ENCODE measurements at regions not wholly inside any gene's neighbourhood (a gene's known extent, or its start where the extent isn't known, plus 50 kb on each side); places are given as distances from the start of the nearest gene placed in this dataset.
A peak's percentile ranks its signal among the peaks of the same experiment; 100 is the strongest.

DNA sequence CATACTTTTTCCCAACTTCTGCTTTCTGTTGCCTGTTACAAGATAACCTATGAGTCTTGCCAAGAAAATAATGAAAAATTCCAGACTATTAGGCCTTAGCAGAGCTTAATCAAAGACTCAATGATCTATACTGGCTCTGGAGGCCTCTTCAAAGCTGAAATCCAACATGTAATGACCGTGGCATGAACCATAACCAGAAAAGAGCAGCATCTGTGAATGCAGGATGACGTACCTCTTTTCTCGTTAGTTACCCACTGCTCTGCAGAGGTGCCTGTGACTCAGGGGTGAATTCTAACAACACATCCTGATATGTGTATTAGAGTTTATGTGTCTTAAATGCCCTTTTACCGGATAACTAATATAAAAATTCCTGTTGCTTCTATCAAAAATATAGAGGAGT lies 645.4 kb downstream of the PRELID2 start:
- peaks cover 4% of the 10 kb centered on the region for H3K4me1 Mint-ChIP-seq
- no peak overlapping the region for H3K27ac Mint-ChIP-seq
- no peaks in the 10 kb centered on the region for H3K9me3 Mint-ChIP-seq
- H3K27me3 Mint-ChIP-seq (ENCODE audit: low read depth, poor library complexity), result no peaks in the 10 kb centered on the region
- DNase-seq, result no peak
- no peak overlapping the region for H3K4me3 Mint-ChIP-seq
- TF ChIP-seq, protein P1, sequence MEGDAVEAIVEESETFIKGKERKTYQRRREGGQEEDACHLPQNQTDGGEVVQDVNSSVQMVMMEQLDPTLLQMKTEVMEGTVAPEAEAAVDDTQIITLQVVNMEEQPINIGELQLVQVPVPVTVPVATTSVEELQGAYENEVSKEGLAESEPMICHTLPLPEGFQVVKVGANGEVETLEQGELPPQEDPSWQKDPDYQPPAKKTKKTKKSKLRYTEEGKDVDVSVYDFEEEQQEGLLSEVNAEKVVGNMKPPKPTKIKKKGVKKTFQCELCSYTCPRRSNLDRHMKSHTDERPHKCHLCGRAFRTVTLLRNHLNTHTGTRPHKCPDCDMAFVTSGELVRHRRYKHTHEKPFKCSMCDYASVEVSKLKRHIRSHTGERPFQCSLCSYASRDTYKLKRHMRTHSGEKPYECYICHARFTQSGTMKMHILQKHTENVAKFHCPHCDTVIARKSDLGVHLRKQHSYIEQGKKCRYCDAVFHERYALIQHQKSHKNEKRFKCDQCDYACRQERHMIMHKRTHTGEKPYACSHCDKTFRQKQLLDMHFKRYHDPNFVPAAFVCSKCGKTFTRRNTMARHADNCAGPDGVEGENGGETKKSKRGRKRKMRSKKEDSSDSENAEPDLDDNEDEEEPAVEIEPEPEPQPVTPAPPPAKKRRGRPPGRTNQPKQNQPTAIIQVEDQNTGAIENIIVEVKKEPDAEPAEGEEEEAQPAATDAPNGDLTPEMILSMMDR (IDR thresholded peaks at IDR 0.05), result no peak
- H3K36me3 Mint-ChIP-seq (ENCODE audit: low read depth), result no peaks in the 10 kb centered on the region

DNA sequence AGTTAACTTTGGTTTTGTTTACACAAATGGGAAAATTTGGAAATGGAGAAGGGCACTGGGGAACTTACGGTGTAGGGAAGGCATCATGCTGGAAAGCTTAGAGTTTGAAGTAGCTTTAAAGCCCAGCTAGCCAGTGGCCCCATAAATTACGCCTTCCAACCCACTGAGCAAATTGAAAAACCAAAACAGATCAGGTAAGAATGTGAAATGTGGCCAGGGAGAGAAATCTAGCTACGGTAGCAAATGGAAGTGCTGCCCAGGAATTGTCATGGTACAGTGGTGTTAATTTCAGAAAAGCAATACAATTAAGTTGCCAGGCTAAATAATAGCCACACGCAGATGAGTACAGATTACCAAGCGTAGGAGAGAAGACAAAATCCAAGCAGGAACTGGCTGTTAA lies 654.8 kb downstream of the PRELID2 start:
- H3K27ac Mint-ChIP-seq, result peak overlapping the region; percentile 84
- H3K36me3 Mint-ChIP-seq (ENCODE audit: low read depth), result no peaks in the 10 kb centered on the region
- H3K27me3 Mint-ChIP-seq (ENCODE audit: low read depth, poor library complexity), result no peaks in the 10 kb centered on the region
- H3K4me1 Mint-ChIP-seq, result peaks cover 25% of the 10 kb centered on the region
- TF ChIP-seq, protein P1 (IDR thresholded peaks at IDR 0.05), result no peak
- H3K9me3 Mint-ChIP-seq, result no peaks in the 10 kb centered on the region
- DNase-seq, result peak; percentile 5
- H3K4me3 Mint-ChIP-seq, result peak overlapping the region; percentile 9

DNA sequence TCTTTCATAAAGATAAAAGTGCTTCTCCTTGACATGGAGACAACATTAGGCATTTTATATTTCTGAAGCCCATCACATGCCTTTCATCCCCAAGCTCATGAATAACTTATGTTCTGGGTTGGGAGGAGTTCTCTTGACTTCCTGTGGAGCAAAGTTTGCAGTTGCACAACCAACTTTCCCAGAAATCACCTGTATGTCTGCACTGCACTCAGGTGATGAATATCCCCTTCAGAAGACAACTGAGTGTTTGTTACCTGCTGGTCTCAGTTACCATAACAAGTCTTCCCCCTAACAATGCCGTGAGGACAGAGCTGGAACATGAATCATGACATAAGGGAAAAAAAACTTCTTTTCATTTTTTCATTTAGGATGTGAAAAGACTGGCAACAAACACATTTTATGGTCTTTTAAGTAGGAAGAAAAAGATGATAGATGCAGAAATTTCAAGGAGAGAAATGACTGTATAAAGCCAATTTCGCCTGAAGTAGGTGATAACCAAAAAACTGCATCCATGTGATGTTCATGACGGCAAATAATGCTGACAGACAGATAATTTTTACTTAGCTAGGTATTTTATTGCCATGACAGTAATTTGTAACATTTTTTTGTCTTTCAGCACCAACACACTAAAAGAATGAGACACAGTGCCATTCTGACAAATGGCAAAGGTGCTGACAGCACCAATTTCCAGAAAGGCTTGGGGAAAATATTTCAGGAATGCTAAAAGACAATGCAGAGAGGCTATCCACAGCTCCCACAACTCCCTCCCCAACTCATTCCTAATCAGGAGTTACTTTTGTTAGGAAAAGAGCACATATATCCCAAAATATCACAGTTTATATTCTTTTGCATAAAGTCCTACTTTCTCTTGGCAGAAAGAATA lies 656.3 kb downstream of the PRELID2 start:
- TF ChIP-seq, protein P1 (IDR thresholded peaks at IDR 0.05), result no peak
- Mint-ChIP-seq H3K27ac (no peak overlapping the region), H3K9me3 (no peaks in the 10 kb centered on the region), H3K36me3 (ENCODE audit: low read depth) (no peaks in the 10 kb centered on the region), H3K27me3 (ENCODE audit: low read depth, poor library complexity) (no peaks in the 10 kb centered on the region), H3K4me1 (peaks cover 29% of the 10 kb centered on the region), H3K4me3 (no peak overlapping the region)
- DNase-seq, result no peak

DNA sequence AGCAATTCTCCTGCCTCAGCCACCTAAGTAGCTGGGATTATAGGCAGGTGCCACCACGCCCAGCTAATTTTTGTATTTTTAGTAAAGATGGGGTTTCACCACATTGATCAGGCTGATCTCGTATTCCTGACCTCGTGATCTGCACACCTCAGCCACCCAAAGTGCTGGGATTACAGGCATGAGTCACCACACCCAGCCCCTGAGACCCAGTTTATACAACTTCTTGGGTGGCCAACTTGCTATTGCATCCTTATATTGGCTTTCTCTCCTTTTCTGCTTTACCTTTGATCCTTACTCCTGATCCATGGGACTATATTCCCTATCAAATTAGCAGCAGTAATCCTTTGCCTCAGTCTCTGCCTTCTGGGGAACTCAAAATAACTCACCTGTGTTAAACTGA lies 659.1 kb downstream of the PRELID2 start:
- peaks cover 29% of the 10 kb centered on the region for H3K4me1 Mint-ChIP-seq
- H3K9me3 Mint-ChIP-seq, result no peaks in the 10 kb centered on the region
- no peak overlapping the region for H3K27ac Mint-ChIP-seq
- DNase-seq, result no peak
- H3K4me3 Mint-ChIP-seq, result no peak overlapping the region
- no peaks in the 10 kb centered on the region for H3K27me3 Mint-ChIP-seq (ENCODE audit: low read depth, poor library complexity)
- H3K36me3 Mint-ChIP-seq (ENCODE audit: low read depth), result no peaks in the 10 kb centered on the region
- TF ChIP-seq, protein P1 (IDR thresholded peaks at IDR 0.05), result no peak

DNA sequence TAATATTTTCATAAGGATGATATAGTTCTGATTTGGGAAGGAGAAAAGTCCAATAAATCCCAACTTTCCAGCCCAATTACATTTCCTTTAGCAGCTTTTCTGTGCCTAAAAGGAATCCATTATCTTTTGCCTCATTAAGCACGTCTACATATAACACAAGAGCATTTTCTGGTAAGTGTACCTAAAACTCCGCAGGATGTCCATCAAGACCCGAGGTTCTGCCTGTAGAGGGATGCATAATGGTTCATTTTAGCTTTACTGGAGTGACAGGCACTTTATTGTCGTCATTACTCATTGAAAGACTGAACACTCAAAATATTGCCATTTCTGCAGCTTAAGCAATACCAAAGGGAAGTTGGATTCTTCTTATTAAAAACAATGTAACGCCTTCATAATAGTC lies 669.0 kb downstream of the PRELID2 start:
- DNase-seq, result no peak
- no peaks in the 10 kb centered on the region for H3K36me3 Mint-ChIP-seq (ENCODE audit: low read depth)
- no peaks in the 10 kb centered on the region for H3K9me3 Mint-ChIP-seq
- H3K27ac Mint-ChIP-seq, result no peak overlapping the region
- H3K4me3 Mint-ChIP-seq, result no peak overlapping the region
- TF ChIP-seq, protein P1 (IDR thresholded peaks at IDR 0.05), result no peak
- peaks cover 23% of the 10 kb centered on the region for H3K4me1 Mint-ChIP-seq
- no peaks in the 10 kb centered on the region for H3K27me3 Mint-ChIP-seq (ENCODE audit: low read depth, poor library complexity)

DNA sequence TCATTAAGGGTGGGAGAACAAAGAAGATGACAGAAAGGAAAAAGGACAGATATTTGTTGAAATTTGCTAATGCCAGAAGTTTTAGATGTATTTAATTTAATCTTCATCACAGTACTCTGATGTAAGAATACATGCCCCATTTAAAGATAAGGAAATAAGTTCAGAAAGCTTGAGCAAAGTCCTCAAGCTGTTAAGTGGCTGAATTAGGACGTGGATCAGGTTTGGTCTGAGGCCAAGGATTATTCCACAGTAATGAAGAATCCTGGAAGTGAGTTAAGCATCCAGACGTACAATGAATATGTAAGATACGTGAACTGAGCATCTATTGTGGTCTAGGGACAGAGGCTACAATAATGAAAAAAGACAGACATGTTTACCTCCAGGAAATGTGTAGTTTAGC lies 671.3 kb downstream of the PRELID2 start:
- Mint-ChIP-seq H3K27ac (peak overlapping the region; percentile 37), H3K27me3 (ENCODE audit: low read depth, poor library complexity) (peaks cover 3% of the 10 kb centered on the region), H3K4me3 (no peak overlapping the region), H3K9me3 (no peaks in the 10 kb centered on the region), H3K4me1 (peaks cover 45% of the 10 kb centered on the region), H3K36me3 (ENCODE audit: low read depth) (no peaks in the 10 kb centered on the region)
- no peak for DNase-seq
- TF ChIP-seq, protein P1 (IDR thresholded peaks at IDR 0.05), result no peak
